Heart left ventricle (tissue), 13 donors: ENCODE measurements at regions not wholly inside any gene's neighbourhood (a gene's known extent, or its start where the extent isn't known, plus 50 kb on each side); places are given as distances from the start of the nearest gene placed in this dataset.
"Not testable (repeated sequence)": the region's sequence is repeated elsewhere in the genome, so short reads cannot be mapped to it uniquely, and the experiment has no call there.

ENCODE experiments used
- POLR2A ChIP-seq, 2 donors: fragments of 450-650 bp; IDR thresholded peaks; one replicate each; pipeline ENCODE4 v1.6.1; 2017; ENCODE audit warnings: antibody characterized with exemption in 2 of 2, mild to moderate bottlenecking in 2 of 2, moderate library complexity in 2 of 2
- TF ChIP-seq, protein P1 (sequence below), 12 donors: fragments of 200-600 bp; sonication (generic) in 4 of 12; IDR thresholded peaks; one replicate each; pipeline versions ENCODE4 v1.5.0 to v1.8.0; 2018 to 2022; ENCODE audit warnings: antibody characterized with exemption in 12 of 12, mild to moderate bottlenecking in 5 of 12
- donor health status: ischemic (EF 13 %, LVEDD 7.1; RV severe dilation, severe dysfunction).
- donor health status: DM: no; HTN: yes; CAD: no.
- donor health status: DM: no; HTN: no; CAD: no.
- donor health status: ischemic (EF 25% LVEDD 6.9; RV normal size, moderate dysfunction).
- donor health status: ischemic (EF 25% LVEDD 5.7; RV mildly dilated, moderate dysfunction).
- donor health status: ischemic (EF 35%, LVEDD 5.7; RV mildly dilated, moderate dysfunction).
- donor health status: nonischemic (EF 11% LVEDD 7.7; RV severe dilation, severe dysfunction).
- donor health status: DM: yes; HTN: yes; CAD: no.
- donor health status: PGD.
- donor health status: ischemic (EF 29% LVEDD 5.4; RV normal size, mild dysfunction).
- donor health status: nonischemic (EF 23%, LVEDD 6.1; RV moderate dilation, normal function).

GRCh38 chrY:21686369-21686768 is 151.7 kb downstream of the RBMY1A1 start:
- TF ChIP-seq, protein P1, sequence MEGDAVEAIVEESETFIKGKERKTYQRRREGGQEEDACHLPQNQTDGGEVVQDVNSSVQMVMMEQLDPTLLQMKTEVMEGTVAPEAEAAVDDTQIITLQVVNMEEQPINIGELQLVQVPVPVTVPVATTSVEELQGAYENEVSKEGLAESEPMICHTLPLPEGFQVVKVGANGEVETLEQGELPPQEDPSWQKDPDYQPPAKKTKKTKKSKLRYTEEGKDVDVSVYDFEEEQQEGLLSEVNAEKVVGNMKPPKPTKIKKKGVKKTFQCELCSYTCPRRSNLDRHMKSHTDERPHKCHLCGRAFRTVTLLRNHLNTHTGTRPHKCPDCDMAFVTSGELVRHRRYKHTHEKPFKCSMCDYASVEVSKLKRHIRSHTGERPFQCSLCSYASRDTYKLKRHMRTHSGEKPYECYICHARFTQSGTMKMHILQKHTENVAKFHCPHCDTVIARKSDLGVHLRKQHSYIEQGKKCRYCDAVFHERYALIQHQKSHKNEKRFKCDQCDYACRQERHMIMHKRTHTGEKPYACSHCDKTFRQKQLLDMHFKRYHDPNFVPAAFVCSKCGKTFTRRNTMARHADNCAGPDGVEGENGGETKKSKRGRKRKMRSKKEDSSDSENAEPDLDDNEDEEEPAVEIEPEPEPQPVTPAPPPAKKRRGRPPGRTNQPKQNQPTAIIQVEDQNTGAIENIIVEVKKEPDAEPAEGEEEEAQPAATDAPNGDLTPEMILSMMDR (IDR thresholded peaks at IDR 0.05) = not testable (repeated sequence)
- not testable (repeated sequence) for TF ChIP-seq POLR2A (IDR thresholded peaks at IDR 0.05)
